ENCODE measurements at regions not wholly inside any gene's neighbourhood (a gene's known extent, or its start where the extent isn't known, plus 50 kb on each side); places are given as distances from the start of the nearest gene placed in this dataset.

- Histone ChIP-seq H3K4me3 (ENCODE audit: low read depth, low read length) (no peak overlapping the region), H3K36me3 (ENCODE audit: control insufficient read depth, insufficient read depth, low read length) (no peaks in the 10 kb centered on the region)
These were observed 307.3 kb upstream of the ERCC4 start for GRCh38 chr16:13612623-13613022.

GRCh38 chr16:13613165-13613564 lies 306.8 kb upstream of the ERCC4 start:
- no peak for TF ChIP-seq CTCF (IDR thresholded peaks at IDR 0.05; ENCODE audit: insufficient read depth, low read length, severe bottlenecking)
- Histone ChIP-seq H3K4me3 (ENCODE audit: low read depth, low read length) (no peak overlapping the region), H3K27me3 (ENCODE audit: control insufficient read depth, insufficient read depth, low read length) (no peaks in the 10 kb centered on the region), H3K36me3 (ENCODE audit: control insufficient read depth, insufficient read depth, low read length) (no peaks in the 10 kb centered on the region)
- FAIRE-seq (no peak), DNase-seq (ENCODE audit: low read depth) (no peak)

More at GRCh38 chr16:13612623-13613022, 307.3 kb upstream of the ERCC4 start:
- DNase-seq (ENCODE audit: low read depth) (no peak), FAIRE-seq (no peak)
- no peaks in the 10 kb centered on the region for H3K27me3 ChIP-seq (ENCODE audit: control insufficient read depth, insufficient read depth, low read length)
- TF ChIP-seq CTCF (IDR thresholded peaks at IDR 0.05; ENCODE audit: insufficient read depth, low read length, severe bottlenecking): no peak

DNA sequence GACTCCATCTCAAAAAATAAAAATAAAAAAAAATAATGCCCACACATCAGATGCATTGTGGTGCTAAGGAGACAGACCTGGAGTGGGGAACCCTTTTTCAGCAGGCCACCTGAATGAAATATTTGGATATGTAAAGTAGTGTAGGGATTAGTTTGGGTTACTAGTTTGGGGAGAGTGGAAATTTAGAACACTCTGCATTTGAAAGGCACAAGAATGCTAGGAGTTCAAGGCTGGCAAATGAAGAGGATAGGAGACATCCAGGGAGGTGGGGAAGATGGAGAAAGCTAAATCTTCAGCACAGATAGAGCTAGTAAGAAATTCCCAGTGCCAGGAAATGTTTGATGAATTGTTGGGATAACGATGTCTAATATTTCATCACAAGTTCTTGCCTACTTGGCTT lies 298.3 kb upstream of the ERCC4 start:
- no peaks in the 10 kb centered on the region for H3K27me3 ChIP-seq (ENCODE audit: control insufficient read depth, insufficient read depth, low read length)
- no peaks in the 10 kb centered on the region for H3K36me3 ChIP-seq (ENCODE audit: control insufficient read depth, insufficient read depth, low read length)
- no peak for TF ChIP-seq CTCF (IDR thresholded peaks at IDR 0.05; ENCODE audit: insufficient read depth, low read length, severe bottlenecking)
- DNase-seq (ENCODE audit: low read depth) (no peak), FAIRE-seq (no peak)
- no peak overlapping the region for H3K4me3 ChIP-seq (ENCODE audit: low read depth, low read length)

- no peak for DNase-seq (ENCODE audit: low read depth)
- no peak overlapping the region for H3K4me3 ChIP-seq (ENCODE audit: low read depth, low read length)
- no peaks in the 10 kb centered on the region for H3K36me3 ChIP-seq (ENCODE audit: control insufficient read depth, insufficient read depth, low read length)
- no peak for FAIRE-seq
- no peak for TF ChIP-seq CTCF (IDR thresholded peaks at IDR 0.05; ENCODE audit: insufficient read depth, low read length, severe bottlenecking)
- no peaks in the 10 kb centered on the region for H3K27me3 ChIP-seq (ENCODE audit: control insufficient read depth, insufficient read depth, low read length)
These were observed 291.8 kb upstream of the ERCC4 start for GRCh38 chr16:13628156-13628555.

DNA sequence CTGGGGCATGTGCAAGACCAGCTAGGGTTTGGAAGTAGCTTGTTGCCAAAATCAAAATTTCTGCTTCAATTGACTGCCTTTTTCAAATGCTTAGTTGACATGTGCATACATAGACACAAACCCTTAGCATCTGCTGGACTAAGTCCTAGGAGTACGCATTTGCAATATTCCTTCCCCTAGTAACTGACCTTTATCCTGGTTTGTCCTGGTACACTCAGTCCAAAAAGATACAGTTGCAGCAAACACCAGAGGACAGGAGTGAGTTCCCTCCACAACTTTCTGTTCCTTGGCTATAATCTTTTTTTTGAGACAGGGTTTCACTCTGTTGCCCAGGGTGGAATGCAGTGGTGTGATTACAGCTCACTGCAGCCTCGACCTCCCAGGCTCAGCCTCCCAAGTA lies 290.2 kb upstream of the ERCC4 start:
- H3K27me3 ChIP-seq (ENCODE audit: control insufficient read depth, insufficient read depth, low read length): no peaks in the 10 kb centered on the region
- DNase-seq (ENCODE audit: low read depth) (no peak), FAIRE-seq (no peak)
- no peak for TF ChIP-seq CTCF (IDR thresholded peaks at IDR 0.05; ENCODE audit: insufficient read depth, low read length, severe bottlenecking)
- H3K36me3 ChIP-seq (ENCODE audit: control insufficient read depth, insufficient read depth, low read length): no peaks in the 10 kb centered on the region
- no peak overlapping the region for H3K4me3 ChIP-seq (ENCODE audit: low read depth, low read length)

GRCh38 chr16:13630374-13630773 lies 289.6 kb upstream of the ERCC4 start:
- FAIRE-seq (no peak), DNase-seq (ENCODE audit: low read depth) (no peak)
- H3K4me3 ChIP-seq (ENCODE audit: low read depth, low read length): no peak overlapping the region
- TF ChIP-seq CTCF (IDR thresholded peaks at IDR 0.05; ENCODE audit: insufficient read depth, low read length, severe bottlenecking): no peak
- no peaks in the 10 kb centered on the region for H3K36me3 ChIP-seq (ENCODE audit: control insufficient read depth, insufficient read depth, low read length)
- no peaks in the 10 kb centered on the region for H3K27me3 ChIP-seq (ENCODE audit: control insufficient read depth, insufficient read depth, low read length)

Data from bronchial epithelial cell (primary cell).